Activated CD8-positive, alpha-beta memory T cell treated with anti-CD3 and anti-CD28 coated beads, Interleukin-2, amount 50 U/mL, for 1 hour (primary cell): ENCODE measurements at regions not wholly inside any gene's neighbourhood (a gene's known extent, or its start where the extent isn't known, plus 50 kb on each side); places are given as distances from the start of the nearest gene placed in this dataset.
"Not testable (repeated sequence)": the region's sequence is repeated elsewhere in the genome, so short reads cannot be mapped to it uniquely, and the experiment has no call there.

Experiments used
- DNase-seq: peaks from one replicate; pipeline ENCODE4 v3.0.0-alpha.2; 2020; ENCODE audit errors: extremely low read depth

DNA sequence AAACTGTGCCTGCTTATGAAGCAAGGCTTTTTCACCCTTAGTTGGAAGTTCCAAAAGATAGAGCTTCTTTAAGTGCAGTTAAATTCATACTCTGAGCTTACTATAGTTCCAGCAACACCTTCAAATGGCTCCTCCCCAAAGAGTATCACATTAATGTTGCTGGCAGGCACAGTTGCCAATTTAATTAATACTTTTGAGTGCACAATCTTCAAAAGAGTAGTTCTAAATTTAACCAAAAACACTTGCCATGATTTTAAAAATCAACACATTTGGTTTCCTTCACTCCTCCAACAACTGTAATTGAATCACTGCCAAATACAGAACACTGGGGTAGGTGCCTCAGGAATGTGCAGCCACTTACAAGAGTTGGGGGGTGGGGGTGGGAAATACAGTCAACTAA is 150.6 kb upstream of the UBE2E3 start:
- DNase-seq, result no peak

DNA sequence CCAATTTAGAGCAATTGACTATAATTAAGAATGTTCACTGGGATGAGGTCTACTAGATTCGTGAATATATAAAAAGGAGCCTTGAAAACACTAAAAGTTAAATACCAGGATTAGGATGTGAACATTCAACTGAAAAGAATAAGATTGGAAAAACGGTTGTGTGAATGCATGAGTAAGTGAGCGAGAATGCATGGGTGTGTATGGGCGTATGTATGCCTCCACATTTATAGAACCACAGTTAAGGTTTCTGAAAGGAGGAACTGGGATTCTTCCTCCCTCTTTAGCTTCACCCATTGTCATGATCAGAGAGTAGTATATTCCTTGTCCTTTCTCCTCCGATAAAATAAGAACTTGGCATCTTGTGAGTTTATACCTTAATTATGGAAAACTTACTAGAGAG is 151.1 kb upstream of the UBE2E3 start:
- no peak for DNase-seq

DNA sequence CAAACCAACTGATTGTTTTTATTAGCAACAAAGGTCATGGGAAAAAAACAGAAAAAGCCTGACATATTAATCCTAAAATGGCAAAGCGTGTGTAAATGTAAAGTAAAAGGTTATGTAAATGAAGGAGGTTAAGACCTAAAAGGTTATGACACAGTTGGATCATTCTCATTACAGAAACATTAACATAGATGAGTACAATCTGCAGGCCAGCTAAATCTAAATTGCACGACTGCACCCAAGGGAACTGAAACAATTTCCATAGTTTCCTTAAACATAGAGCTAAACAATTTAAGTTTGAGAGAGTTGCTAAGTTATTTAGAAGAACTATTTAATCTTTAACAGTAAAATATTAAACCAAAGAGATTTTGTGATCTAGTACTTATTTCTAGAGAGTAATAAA is 151.6 kb upstream of the UBE2E3 start:
- DNase-seq, result no peak

DNA sequence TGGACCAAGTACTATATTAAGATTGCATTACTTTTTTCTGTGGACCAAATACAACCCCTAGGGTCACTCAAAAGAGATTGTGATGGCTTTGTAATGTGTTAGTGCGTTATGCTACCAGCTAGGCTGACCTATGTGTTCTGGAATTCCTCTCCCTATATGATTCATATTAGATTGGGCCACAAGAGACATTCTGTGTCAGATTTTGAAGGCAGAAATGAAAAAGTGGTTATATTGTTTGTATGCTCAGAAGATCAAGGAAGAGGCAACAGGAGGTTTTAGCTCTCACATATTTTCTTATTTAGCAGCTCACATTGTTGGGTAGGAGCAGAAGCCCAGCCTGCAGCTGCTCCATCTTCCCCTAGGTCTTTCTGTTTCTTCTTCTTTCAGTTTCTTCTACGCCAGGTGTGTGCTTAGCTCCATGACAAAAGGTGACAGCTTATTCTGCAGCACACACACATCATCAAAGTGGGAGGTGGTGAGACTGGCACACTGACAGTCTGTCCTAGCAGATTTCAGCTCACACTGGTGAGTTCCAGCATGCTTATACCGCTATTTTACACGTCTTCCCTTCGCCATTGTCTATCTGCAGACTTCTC is 156.8 kb upstream of the UBE2E3 start:
- DNase-seq, result no peak

DNA sequence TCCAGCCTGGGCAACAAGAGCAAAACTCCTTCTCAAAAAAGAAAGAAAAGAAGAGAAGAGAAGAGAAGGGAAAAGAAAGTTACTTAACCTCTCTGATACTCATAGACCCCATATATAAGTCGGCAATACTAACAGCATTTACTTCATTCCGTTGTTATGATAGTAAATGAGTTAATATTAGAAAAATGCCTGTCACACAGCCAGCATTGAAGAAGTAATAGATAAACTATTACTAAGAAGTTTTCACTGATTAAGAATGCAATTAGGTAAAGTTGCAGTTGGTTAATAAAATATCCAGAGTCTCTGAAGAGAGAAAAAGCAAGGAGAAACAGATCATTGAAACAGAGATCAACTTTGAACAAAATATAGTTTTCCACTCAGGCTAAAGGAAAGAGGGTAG is 161.3 kb upstream of the UBE2E3 start:
- DNase-seq, result no peak

DNA sequence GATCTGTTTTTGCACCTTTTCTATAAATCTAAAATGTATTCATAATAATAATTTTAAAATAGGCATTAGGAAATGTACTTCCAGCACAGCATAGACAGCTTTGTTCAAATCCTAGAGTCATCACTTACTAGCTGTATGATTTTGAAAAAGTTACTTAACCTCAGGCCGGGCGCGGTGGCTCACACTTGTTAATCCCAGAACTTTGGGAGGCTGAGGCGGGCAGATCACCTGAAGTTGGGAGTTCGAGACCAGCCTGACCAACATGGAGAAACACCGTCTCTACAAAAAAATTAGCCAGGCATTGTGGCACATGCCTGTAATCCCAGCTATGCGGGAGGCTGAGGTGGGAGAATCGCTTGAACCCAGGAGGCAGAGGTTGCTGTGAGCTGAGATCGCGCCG is 161.7 kb upstream of the UBE2E3 start:
- not testable (repeated sequence) for DNase-seq

DNA sequence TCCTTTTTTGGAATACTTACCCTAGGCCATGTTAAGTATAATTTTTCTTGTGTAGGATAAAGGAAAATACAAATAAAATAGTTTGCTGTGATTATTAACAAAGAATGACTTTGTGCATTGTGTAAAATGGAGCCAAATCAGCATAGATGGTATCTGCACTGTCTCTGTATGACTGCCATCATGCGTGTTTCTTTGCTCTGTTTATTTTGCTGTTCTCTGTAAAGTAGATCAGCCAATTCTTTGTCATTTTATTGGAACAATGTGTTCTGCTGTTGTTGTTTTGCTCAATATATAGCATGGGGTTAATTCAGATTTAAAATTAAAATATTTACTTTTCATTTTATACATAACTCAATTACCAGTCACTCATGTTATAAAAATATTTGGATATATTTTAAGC is 181.3 kb upstream of the UBE2E3 start:
- DNase-seq, result no peak

DNA sequence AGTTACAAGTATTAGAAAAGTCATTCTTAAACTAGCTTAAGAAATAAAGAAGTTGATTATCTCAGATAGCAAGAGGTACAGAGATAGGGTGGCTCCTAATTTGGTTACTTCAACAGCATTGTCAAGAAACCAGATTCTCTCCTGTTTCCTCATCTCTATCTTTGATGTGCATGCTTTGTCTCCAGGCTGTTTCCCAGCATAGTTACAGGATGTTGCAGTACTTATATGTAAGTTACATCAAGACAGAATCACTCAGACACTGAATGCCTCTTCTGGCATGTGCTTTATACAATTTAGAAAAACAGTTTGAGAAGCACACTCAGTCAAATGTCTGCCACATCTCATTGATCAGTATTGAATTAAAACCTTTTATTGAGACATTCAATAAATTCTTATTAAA is 189.5 kb upstream of the UBE2E3 start:
- DNase-seq, result no peak

DNA sequence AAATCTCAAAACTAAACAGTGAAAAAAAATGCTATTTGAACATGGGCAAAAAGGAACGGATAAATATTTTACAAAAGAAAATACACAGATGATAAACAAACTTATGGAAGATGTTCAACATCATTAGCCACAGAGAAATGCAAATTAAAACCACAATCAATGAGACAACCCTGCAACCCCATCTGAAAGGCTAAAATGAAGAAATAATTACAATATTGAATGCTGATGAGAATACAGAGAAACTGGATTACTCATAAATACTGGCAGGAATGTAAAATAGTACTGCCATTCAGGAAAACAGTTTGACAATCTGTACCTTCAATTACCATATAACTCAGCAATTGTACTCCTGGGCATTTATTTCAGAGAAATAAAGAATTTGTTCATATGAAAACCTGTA is 193.1 kb upstream of the UBE2E3 start:
- DNase-seq, result no peak

DNA sequence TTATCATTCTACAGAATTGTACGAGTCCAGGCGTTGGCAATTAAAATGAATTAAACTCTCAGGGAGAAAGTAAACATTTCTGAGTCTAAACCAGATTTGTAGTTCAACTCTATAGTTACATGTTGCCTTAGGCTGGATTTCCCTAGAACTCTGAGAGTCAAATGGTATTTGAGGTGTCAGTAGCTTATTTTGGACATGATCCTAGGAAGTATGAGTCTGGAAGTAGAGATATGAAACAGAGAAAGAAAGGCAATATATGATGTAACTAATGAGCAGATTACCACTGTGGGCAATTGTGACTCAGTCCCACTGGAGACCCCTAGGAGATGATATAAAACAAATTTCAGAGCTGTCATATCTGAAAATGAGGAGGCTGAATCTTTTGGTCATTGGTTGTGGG is 199.1 kb upstream of the UBE2E3 start:
- no peak for DNase-seq

DNA sequence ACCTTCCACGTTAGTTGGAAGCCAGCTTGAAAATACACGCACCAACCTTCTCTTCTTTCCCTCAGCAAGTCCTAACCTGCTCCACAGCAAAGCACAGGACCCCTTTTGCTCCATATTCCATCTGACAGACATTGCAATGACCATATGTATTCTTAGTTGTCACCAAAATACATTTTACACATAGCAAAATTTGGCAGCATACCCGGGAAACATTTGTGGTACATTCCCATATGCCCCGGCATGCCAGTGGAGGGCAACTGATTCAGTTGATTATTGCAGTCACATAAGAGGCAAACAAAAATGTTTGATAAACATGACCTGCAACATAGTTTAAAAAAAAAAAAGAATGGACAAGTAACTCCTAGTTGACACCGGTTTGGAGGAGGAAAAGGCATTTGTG is 202.1 kb upstream of the UBE2E3 start:
- DNase-seq, result no peak

DNA sequence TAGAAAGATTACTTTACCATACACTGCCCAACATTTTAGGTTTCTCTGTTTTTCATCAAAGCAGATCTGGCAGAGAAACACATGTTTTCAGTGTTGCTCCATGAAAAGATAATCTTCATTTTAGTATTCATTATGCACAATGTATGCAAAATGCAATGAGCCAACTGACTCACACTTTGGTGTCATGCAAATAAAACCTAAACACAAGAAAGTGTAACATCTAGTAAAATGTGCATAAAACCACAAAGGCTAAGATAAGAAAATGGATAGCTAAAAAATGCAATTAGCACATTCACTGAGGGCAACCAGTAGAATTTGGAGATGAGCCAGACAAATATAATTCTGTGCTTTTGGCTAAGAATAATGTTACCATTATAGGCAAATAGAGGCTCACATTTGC is 203.5 kb upstream of the UBE2E3 start:
- DNase-seq, result no peak

DNA sequence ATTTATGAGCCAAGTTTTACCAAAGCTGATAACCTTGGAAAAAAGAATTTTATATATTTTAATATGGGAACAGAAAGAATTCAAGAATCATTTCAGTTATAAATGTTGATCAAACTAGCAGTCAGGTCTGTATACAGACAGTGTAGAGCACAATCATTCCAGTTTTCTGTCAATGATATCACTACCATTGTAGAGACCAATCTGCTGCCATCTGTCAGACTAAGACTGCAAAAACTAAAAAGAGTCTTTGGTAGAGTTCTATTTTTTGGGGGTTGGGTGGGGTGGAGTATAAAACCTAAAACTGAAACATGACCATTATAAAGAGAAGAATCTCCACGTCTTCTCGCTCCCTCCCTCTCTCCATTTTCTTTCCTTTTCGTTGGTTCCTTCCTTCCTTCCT is 204.7 kb upstream of the UBE2E3 start:
- DNase-seq, result no peak

DNA sequence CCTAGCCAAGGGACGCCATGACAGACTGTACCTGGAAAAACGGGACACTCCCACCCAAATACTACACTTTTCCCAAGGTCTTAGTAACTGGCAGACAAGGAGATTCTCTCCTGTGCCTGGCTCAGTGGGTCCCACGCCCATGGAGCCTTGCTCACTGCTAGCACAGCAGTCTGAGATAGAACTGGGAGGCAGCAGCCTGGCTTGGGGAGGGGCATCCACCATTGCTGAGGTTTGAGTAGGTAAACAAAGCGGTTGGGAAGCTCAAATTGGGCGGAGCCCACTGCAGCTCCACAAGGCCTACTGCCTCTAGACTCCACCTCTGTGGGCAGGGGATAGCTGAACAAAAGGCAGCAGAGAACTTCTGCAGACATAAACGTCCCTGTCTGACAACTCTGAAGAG is 215.1 kb upstream of the UBE2E3 start:
- DNase-seq, result not testable (repeated sequence)

DNA sequence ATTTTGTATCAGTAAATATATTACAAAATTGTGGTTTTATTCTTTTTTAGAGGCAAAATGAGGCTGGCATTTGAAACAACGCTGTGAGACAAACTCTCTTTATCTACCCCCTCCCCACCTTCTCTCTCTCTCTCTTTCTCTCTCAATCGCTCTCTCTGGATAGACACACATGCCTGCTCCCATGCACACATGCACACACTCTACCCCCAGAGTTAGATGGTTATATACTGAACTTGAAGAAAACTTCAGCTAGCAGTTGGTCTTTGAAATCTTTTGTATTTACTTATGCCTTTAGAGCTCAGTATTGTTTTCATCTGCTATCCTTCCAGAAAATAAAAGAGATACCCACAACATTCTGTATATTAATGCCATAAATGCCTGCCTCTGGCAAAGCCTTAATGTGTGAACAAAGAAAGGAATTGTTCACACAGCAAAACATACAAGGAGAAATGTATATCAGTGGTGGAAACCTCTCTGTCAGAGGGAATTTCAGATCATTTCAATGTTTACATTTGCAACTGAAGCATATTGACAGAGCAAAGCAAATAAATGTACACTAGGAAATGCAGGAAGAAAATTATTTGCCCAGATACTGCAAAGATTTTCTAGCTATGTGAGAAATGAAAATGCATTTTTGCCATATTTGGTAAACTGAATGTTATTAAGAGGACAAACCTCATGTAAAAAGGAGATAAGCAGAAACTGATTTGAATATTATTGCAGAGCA is 217.0 kb upstream of the UBE2E3 start:
- no peak for DNase-seq

DNA sequence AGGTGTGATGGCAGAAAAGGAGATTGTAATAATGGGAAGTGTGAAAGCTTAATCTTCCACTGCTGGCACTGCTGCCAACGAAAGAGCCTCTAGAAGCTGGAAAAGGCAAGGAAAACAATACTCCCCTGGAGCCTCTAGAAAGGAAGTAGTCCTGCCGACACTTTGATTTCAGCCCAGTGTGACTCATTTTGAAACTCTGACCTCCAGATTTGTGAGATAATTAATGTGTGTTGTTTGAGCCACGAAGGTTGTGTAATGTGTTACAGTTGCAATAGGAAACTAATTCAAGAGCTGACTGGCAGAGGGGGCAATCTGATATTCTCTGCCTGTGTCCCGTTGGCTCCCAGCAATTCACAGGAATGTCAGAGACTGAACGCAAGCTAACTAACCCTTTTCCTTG is 219.2 kb upstream of the UBE2E3 start:
- no peak for DNase-seq

DNA sequence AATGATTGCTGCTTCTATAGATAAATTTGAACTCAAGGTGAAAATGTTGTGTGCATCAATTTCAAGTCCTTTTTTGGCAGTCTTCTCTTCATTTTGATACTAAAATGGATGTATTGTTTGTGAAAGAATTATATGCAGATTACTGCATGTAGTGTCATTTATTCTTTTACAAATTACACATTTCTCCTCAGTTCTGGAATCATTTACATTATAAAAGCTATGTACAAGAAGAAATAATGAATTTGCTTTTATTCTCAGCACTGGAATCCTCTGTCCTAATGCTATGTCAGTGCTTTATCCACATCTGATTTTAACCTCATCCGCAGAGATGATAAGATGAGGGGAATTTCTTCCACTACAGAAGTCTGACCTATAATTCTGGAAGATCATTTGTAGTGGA is 220.8 kb upstream of the UBE2E3 start:
- no peak for DNase-seq

DNA sequence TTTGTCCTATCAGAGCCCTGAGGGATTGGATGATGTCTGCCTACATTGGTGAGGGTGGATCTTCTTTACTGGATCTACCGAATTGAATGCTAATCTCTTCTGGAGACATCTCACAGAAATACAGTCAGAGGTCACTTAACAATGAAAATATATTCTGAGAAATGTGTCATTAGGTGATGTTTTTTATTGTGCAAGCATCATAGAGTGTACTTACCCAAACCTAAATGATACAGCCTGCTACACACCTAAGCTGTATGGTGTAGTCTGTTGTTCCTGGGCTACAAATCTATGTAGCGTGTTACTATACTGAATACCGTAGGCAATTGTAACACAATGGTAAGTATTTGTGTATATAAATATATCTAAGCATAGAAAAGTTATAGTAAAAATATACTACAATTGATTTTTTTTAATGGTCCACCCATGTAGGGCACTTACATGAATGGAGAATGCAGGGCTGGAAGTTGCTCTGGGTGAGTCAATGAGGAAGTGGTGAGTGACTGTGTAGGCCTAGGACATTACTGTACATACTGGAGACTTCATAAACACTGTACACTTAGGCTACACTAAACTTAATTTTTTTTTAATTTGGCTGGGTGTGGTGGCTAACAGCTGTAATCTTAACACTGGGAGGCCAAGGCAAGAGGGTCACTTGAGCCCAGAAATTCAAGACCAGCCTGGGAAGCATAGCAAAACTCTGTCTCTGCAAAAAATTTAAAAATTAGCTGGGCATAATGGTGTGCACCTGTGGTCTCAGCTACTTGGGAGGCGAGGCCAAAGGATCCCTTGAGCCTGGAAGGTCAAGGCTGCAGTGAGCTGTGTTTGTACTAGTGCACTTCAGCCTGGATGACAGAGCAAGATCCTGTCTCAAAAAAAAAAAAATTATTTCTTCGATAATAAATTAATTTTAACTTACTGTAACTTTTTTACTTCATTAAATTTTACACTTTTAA is 226.3 kb upstream of the UBE2E3 start:
- no peak for DNase-seq

DNA sequence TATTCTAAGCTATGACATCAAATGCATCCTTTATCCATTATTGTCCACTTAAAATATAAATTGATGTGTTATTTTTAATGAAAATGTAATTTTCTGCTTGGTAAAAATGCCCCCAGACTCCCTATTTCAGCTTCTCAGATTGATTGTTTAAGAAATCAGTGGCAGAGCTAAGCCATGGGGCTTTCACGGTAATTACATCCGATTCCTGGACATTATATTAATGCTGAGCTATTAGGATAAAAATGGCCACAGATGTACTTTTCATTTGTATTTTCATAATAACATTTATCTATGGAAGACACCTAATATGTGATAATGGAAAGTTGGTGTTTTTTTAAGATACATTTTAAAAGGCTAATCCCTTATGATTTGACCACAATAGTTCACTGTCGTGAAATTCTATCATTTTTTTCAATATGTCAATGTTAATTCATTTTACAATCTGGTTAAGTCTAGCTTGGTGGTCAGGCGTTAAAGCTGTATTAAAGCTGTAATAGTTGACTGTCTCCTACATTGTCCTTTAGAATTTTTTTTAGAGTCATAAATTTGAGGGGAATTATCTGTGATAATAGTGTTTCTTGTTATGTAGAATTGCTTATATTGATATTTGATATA is 229.0 kb upstream of the UBE2E3 start:
- no peak for DNase-seq

DNA sequence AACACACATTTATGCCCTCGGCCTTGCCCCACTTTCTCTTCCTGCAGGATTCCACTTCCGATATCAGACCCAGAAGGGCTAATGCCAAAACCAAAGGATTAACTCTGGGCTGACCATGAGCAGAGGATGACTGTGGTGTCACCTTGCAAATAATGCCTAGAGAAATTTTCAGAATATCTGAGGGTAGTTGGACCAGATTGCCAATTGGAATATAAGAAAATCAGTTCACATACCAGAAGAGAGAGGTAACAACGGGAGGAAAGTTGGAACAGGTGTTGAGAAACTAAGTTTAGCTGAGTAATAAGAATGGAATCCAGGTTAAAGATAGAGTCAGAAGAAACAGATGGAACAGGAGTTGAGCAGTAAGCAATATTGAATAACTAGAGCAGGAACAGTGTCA is 232.7 kb upstream of the UBE2E3 start:
- DNase-seq, result no peak

DNA sequence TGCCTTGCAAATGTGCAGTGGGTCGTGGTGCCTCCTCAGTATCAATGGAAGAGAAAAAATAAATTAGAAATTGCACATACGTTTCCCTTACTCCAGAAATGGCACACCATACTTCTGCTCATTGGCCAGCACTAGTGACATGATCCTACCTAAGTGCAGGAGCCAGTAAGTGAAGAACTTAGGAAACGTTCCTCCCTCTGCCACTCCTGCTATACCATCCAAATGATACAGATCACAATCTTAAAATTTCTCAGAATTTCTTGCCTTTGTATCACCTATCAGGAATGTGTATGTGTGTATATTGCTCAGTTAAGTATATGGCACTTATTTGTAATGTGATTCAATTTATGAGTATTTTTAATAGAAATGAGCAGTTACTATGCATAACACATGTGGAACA is 237.0 kb upstream of the UBE2E3 start:
- DNase-seq, result no peak

DNA sequence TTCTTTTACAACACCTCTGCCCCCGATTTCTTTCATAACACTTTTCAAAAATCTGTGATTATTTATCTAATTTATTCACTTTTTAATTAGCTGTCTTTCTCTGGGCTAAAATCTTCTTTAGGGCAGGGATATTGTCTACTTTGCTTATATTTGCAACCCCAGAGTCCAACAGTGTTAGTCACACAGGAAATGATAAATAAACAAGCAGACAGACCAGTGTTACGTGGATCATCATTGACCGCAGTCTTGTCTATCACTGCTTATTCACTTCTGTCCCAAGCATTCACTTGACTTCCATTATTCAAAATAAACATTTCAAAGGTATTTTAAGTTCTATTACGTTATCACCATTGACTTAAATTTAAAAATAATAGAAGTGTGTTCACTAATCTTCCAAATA is 237.6 kb upstream of the UBE2E3 start:
- no peak for DNase-seq
